Amygdala (tissue), 56 donors: ENCODE measurements at regions not wholly inside any gene's neighbourhood (a gene's known extent, or its start where the extent isn't known, plus 50 kb on each side); places are given as distances from the start of the nearest gene placed in this dataset.
"Not testable (repeated sequence)": the region's sequence is repeated elsewhere in the genome, so short reads cannot be mapped to it uniquely, and the experiment has no call there.

Experiments
- DNase-seq, 56 donors: peaks; one replicate each; lab custom pipeline; 2025; lab: John Stamatoyannopoulos, UW

DNA sequence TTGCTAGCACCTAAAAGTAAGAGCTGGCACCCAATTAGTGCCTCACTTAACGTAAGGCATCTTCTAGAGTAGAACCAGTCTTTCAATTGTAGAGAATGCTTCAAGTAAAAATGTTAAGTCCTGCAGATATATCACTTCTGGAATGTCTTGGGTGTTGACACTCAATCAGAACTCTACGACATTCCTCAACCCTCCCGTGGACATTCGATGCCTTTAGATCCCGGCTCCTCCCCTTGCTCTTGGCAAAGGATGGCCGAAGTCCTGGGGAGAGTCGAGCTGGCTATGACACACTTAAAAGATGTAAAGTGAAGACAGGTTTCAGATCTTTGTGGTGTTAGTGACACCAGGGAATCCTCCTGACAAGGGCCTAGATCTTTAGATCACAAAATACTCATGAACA, 87.5 kb upstream of the ERCC6L2 start:
- DNase-seq = no peak

- no peak for DNase-seq
Measured at GRCh38 chr9:95785209-95785608, 90.3 kb upstream of the ERCC6L2 start.

GRCh38 chr9:95784318-95784717, 91.2 kb upstream of the ERCC6L2 start:
- no peak for DNase-seq

DNA sequence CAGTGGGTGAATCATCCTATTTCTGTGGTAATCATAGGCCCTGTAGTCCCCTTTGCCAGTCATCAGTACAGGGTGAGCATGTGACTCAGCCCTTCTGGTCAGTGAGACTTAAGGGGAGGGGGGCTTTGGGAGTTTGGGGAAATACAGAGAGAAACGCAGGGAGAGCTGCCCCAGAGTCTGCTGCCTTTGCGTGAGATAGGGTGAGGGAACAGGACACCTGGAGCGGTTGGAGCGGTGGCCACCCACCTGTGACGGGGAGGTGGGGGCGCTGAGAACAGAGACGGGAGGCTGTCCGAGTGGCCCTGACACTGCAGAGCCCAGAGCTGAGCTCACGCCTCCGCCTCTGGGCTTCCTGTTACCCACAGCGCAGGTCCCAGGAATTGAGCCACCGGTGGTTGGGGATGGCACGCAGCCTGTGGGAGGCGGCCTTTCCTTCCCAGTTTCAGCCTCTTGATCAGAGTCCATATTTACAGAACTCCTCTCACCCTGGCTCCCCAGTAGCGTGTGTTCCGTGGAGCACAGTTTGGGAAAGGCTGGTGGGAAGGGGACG, 92.0 kb upstream of the ERCC6L2 start:
- DNase-seq = no peak

- DNase-seq = no peak
Measured at GRCh38 chr9:95780751-95781150, 94.7 kb upstream of the ERCC6L2 start.

GRCh38 chr9:95780121-95780520, 95.4 kb upstream of the ERCC6L2 start:
- no peak for DNase-seq

- DNase-seq = not testable (repeated sequence)
Measured at GRCh38 chr9:95779597-95779996, 95.9 kb upstream of the ERCC6L2 start.

GRCh38 chr9:95778957-95779356, 96.5 kb upstream of the ERCC6L2 start:
- DNase-seq = peak in 1 of 56 donors; percentile 11

DNA sequence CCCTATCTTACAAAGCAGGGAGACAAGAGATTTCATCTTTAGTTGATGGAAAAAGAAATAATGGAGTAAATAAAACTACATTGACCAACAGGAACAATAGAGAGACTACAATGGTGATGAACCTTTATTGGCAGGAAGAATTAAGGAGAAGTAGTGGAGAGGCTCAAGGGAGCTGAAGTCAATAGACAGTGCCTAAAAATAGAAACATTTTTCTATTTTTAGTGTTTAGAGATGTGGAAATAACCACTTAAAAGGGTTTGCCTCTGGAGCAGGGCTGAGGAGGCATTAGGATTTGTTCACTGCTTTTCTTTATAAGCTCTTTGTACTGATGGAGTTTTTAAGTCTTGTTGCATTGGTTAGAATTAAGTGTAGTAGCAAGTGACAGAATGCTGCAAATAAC, 98.4 kb upstream of the ERCC6L2 start:
- DNase-seq = no peak

DNA sequence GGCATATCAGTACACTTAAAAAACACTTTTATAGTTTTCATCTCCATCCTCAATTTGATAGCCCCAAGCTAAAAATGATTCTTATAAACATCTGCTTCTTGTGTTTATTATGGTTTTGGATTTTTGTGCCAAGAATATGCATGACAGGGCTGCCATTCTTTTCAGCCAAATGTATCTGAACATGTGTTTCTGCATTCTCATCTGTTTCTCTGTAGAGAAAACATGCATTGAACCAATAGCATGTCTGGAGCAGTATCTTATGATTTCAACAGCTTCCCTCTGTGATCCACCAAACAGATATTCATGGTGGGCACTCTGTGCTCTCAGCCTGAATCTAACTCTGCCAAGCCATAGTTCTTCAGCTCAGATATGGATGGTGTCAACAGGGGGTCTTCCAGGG, 99.3 kb upstream of the ERCC6L2 start:
- no peak for DNase-seq

DNA sequence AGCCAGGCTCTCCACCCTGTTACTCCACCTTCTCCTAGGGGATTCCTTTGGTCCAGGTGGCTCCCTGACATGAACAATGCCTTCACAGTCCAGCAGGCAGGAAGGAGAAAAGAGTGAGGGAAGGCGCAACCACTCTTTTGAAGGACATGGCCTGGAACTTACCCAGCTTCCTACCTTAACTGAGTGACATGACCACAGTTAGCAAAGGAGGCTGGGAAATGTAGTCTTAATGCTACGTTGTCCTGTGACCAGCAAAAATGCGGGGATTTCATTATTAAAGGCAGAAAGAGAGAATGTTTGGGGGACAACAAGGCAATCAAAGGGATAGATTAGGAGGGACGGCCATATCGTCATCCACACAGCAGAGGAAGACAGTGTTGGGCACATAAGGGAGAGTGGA, 100.3 kb upstream of the ERCC6L2 start:
- no peak for DNase-seq

- DNase-seq = no peak
Measured at GRCh38 chr9:95773053-95773418, 102.5 kb upstream of the ERCC6L2 start.

DNA sequence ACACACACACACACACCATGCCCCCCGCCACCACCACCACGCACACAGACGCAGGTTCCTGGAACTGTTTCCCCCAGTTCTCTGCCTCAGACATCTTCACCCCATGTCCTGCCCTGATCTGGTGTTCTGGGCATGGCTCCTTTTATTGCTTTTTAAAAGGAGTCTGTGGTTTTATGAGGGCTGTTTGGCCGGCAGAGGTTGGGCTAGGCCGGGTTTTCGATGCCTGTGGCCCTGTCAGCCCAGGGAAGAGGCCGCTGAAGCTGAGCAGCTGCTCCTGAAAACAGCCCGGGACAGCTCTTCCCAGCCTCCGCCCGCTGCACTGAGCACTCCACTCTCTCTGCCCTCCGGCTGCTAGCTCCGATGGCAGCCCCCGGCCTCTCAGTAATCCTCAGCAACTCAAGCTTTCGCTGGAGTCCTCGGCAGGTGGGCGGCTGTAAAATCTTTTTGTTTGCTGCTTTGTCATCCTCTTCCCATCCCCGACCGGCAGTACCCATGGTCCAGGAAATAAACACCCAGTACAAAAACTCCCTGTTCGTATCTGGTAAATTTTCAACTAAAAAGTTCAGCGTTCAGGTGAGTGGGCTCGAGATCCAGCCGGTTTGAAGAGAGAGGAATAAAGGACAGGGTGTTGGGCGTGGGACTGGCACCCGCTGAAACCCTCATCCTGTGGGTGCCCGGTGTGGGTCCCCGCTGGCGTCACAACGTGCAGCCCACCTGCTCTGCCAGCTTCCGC, 103.0 kb upstream of the ERCC6L2 start:
- peak in 14 of 56 donors; percentile 5 to 42 (median 18) for DNase-seq

GRCh38 chr9:95771556-95772246, 103.8 kb upstream of the ERCC6L2 start:
- peak in 25 of 56 donors; percentile 2 to 54 (median 22) for DNase-seq

DNA sequence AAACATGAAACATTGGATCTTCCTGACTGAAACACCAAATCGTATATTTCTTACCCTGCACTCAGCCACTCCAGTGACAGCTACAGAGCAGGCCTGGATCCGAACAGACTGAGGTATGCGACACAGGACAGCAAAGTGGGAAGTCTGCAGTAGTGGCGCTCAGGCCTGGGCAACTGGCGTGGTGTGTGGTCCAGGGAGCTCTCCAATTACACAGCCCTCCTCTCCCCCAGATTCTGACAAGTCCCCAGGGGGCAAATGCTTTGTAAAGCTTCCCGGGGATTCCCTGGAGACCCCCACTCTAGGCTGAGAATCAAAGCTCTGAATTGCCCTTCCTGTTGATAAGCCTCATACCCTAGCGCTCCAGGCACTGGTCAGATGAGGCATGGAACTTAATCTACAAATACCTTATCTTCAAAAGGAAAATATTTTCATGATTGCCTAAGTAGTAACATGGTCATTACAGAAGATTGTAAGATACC, 104.8 kb upstream of the ERCC6L2 start:
- no peak for DNase-seq

- no peak for DNase-seq
Measured at GRCh38 chr9:95769909-95770433, 105.5 kb upstream of the ERCC6L2 start.

- no peak for DNase-seq
Measured at GRCh38 chr9:95769473-95769872, 106.0 kb upstream of the ERCC6L2 start.

- DNase-seq = no peak
Measured at GRCh38 chr9:95766906-95767305, 108.6 kb upstream of the ERCC6L2 start.

- DNase-seq = no peak
Measured at GRCh38 chr9:95764533-95765319, 110.8 kb upstream of the ERCC6L2 start.

DNA sequence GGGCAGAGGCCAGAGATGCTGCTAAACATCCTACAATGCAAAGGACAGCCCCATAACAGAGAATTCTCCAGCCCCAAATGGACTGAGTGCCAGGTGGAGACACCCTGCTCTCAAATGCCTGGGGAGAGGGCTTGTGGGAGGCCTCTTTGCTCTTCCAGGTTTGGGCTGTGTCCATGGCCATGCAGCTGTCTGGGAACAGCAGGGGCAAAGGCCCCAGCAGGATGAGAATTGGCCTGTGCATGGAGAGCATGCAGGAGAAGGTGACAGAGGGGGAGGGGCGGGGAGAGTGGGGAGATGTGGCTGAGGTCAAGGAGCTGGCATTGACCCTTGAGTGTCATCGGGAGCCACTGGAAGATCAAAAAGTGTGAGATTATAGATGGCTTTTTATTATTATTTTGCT, 111.5 kb upstream of the ERCC6L2 start:
- no peak for DNase-seq

DNA sequence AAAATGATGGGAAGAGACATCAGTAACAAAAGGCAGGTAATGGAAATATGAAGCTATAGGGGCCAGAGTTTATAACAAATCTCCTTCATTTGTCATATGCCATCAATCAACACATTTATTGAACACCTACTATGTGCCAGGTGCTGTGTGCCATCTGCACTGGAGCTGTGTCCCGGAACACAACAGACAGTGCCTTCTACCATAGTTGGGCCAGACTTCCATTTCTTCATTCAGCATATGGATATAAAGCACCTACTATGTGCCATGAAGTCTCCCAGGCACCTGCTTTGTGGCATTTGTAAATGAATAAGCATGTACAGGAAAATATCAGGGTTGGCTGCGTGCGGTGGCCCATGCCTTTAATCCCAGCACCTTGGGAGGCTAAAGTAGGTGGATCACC, 112.5 kb upstream of the ERCC6L2 start:
- no peak for DNase-seq
